Caco-2 (cell line): ENCODE measurements at regions not wholly inside any gene's neighbourhood (a gene's known extent, or its start where the extent isn't known, plus 50 kb on each side); places are given as distances from the start of the nearest gene placed in this dataset.

ENCODE experiments used
- BruUV-seq: library from RNA; stranded (reverse); fragments of 400-500 nt; replicated peaks from 2 replicates; lab custom pipeline; 2021; lab: Mats Ljungman, UMichigan
- CTCF ChIA-PET: fragments of 300-600 bp; sonication (Branson Sonifier 250); formaldehyde crosslinking; loops from one replicate; lab custom pipeline; 2022; ENCODE audit warnings: antibody characterized with exemption; lab: Charles Lee
- POLR2A ChIA-PET: fragments of 300-600 bp; sonication (Branson Sonifier 250); formaldehyde crosslinking; loops from one replicate; lab custom pipeline; 2022; ENCODE audit warnings: antibody characterized with exemption; lab: Charles Lee
- DNase-seq, 2 experiments: peaks; one replicate each; pipeline versions ENCODE4 v3.0.0 to v3.0.0-alpha.2; 2020 to 2022
- H3K27me3 ChIP-seq: replicated peaks from 2 replicates; pipeline ENCODE4 v1.6.0; 2011; ENCODE audit warnings: low read length; ENCODE audit not compliant: control insufficient read depth, insufficient read depth
- H3K36me3 ChIP-seq: 2 replicates; pipeline ENCODE4 v1.5.1; 2011; ENCODE audit warnings: low read length; ENCODE audit not compliant: control insufficient read depth, insufficient read depth
- H3K4me1 ChIP-seq: fragments of 250-450 bp; sonication (Bioruptor Pico); 2 replicates; pipeline ENCODE4 v1.5.1; 2020; ENCODE audit warnings: mild to moderate bottlenecking
- H3K4me3 ChIP-seq: 2 replicates; pipeline ENCODE4 v1.5.1; 2011; ENCODE audit warnings: low read depth, mild to moderate bottlenecking, control low read depth, low read length
- H3K9me3 ChIP-seq: fragments of 250-450 bp; sonication (Bioruptor Pico); 2 replicates; pipeline ENCODE4 v1.5.1; 2020; ENCODE audit warnings: mild to moderate bottlenecking, moderate library complexity
- H3K27ac Mint-ChIP-seq: one replicate; pipeline ENCODE4 v1.8.0; 2022; ENCODE audit warnings: mixed read lengths; ENCODE audit not compliant: unreplicated experiment
- H3K27me3 Mint-ChIP-seq: one replicate; pipeline ENCODE4 v1.8.0; 2022; ENCODE audit warnings: mixed read lengths; ENCODE audit not compliant: insufficient read depth, unreplicated experiment
- H3K36me3 Mint-ChIP-seq: one replicate; pipeline ENCODE4 v1.8.0; 2022; ENCODE audit warnings: mild to moderate bottlenecking, mixed read lengths; ENCODE audit not compliant: insufficient read depth, unreplicated experiment
- H3K4me1 Mint-ChIP-seq: one replicate; pipeline ENCODE4 v1.8.0; 2022; ENCODE audit warnings: low read depth, mixed read lengths; ENCODE audit not compliant: unreplicated experiment
- H3K4me3 Mint-ChIP-seq: one replicate; pipeline ENCODE4 v1.8.0; 2022; ENCODE audit warnings: mild to moderate bottlenecking, moderate library complexity, mixed read lengths; ENCODE audit not compliant: unreplicated experiment
- H3K9me3 Mint-ChIP-seq: one replicate; pipeline ENCODE4 v1.8.0; 2022; ENCODE audit warnings: mixed read lengths; ENCODE audit not compliant: unreplicated experiment
- CTCF ChIP-seq, 2 experiments: fragments of 200-600 bp in 1 of 2; IDR thresholded peaks; 1 replicate in 1 of 2; 2 replicates in 1 of 2; pipeline versions ENCODE4 v1.5.1 to v1.8.0; 2011 to 2022; ENCODE audit warnings: antibody characterized with exemption in 1 of 2, control low read depth in 1 of 2, inconsistent platforms in 1 of 2, low read depth in 1 of 2, low read length in 1 of 2, mild to moderate bottlenecking in 1 of 2, moderate library complexity in 1 of 2; ENCODE audit not compliant: insufficient read depth in 1 of 2, severe bottlenecking in 1 of 2, unreplicated experiment in 1 of 2
- intact Hi-C: fragments of 100-400 bp; cut with micrococcal nuclease; formaldehyde crosslinking; loops from one replicate; pipeline ENCODE4 v1.10.0; 2022; ENCODE audit not compliant: unreplicated experiment

GRCh38 chr6:133085471-133085870 lies 155.7 kb upstream of the EYA4 start:
- Histone ChIP-seq H3K4me1 (no peaks in the 10 kb centered on the region), H3K9me3 (no peaks in the 10 kb centered on the region), H3K36me3 (no peaks in the 10 kb centered on the region), H3K27me3 (no peaks in the 10 kb centered on the region), H3K4me3 (no peak overlapping the region)
- ChIA-PET CTCF (no interaction called here), POLR2A (no interaction called here)
- no peak for TF ChIP-seq CTCF (IDR thresholded peaks at IDR 0.05; ENCODE audit: insufficient read depth in 1 of 2, low read depth in 1 of 2, low read length in 1 of 2, severe bottlenecking in 1 of 2, unreplicated experiment in 1 of 2)
- Mint-ChIP-seq H3K4me3 (no peak overlapping the region), H3K27ac (no peak overlapping the region), H3K27me3 (peaks cover 14% of the 10 kb centered on the region), H3K9me3 (no peaks in the 10 kb centered on the region), H3K4me1 (no peaks in the 10 kb centered on the region), H3K36me3 (no peaks in the 10 kb centered on the region)
- no TSS peak for BruUV-seq
- DNase-seq = no peak
- intact Hi-C loops = no loop called here

GRCh38 chr6:133085896-133086295 lies 155.3 kb upstream of the EYA4 start:
- POLR2A ChIA-PET = no interaction called here
- Mint-ChIP-seq H3K9me3 (no peaks in the 10 kb centered on the region), H3K4me3 (no peak overlapping the region), H3K4me1 (no peaks in the 10 kb centered on the region), H3K27ac (no peak overlapping the region), H3K36me3 (no peaks in the 10 kb centered on the region), H3K27me3 (peaks cover 14% of the 10 kb centered on the region)
- DNase-seq = no peak
- H3K36me3 ChIP-seq = no peaks in the 10 kb centered on the region
- H3K9me3 ChIP-seq = no peaks in the 10 kb centered on the region
- CTCF ChIA-PET = no interaction called here
- no TSS peak for BruUV-seq
- H3K4me3 ChIP-seq = no peak overlapping the region
- no peaks in the 10 kb centered on the region for H3K4me1 ChIP-seq
- no peaks in the 10 kb centered on the region for H3K27me3 ChIP-seq
- intact Hi-C loops = no loop called here
- TF ChIP-seq CTCF (IDR thresholded peaks at IDR 0.05; ENCODE audit: insufficient read depth in 1 of 2, low read depth in 1 of 2, low read length in 1 of 2, severe bottlenecking in 1 of 2, unreplicated experiment in 1 of 2) = no peak

DNA sequence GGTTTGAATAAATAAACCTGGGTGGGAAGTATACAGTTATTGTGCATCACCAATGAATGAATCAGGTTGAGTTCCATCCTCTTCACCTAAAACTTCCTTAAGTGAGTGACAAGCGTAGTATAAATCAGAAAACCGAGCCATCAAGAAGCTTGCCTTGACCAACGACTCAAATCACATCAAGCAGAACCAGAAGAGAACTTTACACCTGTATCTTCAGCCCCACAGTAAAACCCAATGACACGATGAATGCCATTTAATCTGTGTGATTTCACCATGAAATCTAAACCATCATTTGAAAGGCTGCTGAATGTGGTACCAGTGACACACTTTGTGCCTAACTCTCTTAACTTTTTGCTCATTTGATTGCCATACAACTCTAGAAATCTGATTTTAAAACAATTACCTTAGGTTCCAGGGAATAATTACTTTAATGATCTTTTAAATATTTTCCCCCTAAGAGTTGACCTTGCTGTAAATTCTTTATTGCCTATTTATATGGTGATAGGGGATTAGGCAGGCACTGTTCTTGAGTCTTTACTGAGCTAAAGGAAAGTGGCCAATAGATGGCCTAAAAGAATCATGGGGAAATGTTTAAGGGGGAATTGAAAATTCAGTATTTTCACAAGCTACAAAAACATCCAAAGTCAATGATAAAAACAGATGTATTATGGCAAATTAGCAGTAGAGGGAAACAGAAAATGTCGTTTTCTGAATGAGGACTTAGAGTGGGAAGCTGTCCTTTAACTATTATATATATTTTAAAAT lies 152.0 kb upstream of the EYA4 start:
- CTCF ChIA-PET = no interaction called here
- Histone ChIP-seq H3K36me3 (no peaks in the 10 kb centered on the region), H3K9me3 (no peaks in the 10 kb centered on the region), H3K4me3 (no peak overlapping the region), H3K4me1 (no peaks in the 10 kb centered on the region), H3K27me3 (no peaks in the 10 kb centered on the region)
- no TSS peak for BruUV-seq
- DNase-seq = no peak
- Mint-ChIP-seq H3K9me3 (no peaks in the 10 kb centered on the region), H3K27ac (no peak overlapping the region), H3K27me3 (peaks cover 17% of the 10 kb centered on the region), H3K4me3 (no peak overlapping the region), H3K4me1 (no peaks in the 10 kb centered on the region), H3K36me3 (no peaks in the 10 kb centered on the region)
- POLR2A ChIA-PET = no interaction called here
- no peak for TF ChIP-seq CTCF (IDR thresholded peaks at IDR 0.05; ENCODE audit: insufficient read depth in 1 of 2, low read depth in 1 of 2, low read length in 1 of 2, severe bottlenecking in 1 of 2, unreplicated experiment in 1 of 2)
- intact Hi-C loops = no loop called here
